ENCODE measurements at regions not wholly inside any gene's neighbourhood (a gene's known extent, or its start where the extent isn't known, plus 50 kb on each side); places are given as distances from the start of the nearest gene placed in this dataset.

DNA sequence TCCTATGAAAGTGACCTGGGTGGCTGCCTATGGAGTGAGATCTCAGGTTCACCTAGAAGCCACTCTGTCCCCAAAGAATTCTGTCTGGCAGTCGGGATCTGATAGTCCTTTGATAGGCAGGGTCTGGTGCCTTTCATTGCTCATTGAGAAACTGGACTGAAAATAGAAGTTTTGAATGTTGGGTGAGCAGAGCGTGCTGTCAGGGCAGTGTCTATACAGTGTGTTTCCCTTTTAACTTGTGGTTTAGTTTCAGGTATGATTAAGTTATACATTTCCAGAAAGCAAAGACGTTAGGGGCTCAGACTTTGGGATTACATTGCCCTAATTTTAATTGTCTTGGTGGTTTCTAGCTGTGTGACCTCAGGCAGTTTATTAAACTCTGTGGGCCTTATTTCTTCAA, 111.3 kb upstream of the PAX6 start:
- in situ Hi-C loops (cut with MboI; ENCODE audit: low pct_unique_long_range_greater_than_20kb, low sequenced_read_pairs, unreplicated experiment): no loop called here
- TF ChIP-seq, protein P1, sequence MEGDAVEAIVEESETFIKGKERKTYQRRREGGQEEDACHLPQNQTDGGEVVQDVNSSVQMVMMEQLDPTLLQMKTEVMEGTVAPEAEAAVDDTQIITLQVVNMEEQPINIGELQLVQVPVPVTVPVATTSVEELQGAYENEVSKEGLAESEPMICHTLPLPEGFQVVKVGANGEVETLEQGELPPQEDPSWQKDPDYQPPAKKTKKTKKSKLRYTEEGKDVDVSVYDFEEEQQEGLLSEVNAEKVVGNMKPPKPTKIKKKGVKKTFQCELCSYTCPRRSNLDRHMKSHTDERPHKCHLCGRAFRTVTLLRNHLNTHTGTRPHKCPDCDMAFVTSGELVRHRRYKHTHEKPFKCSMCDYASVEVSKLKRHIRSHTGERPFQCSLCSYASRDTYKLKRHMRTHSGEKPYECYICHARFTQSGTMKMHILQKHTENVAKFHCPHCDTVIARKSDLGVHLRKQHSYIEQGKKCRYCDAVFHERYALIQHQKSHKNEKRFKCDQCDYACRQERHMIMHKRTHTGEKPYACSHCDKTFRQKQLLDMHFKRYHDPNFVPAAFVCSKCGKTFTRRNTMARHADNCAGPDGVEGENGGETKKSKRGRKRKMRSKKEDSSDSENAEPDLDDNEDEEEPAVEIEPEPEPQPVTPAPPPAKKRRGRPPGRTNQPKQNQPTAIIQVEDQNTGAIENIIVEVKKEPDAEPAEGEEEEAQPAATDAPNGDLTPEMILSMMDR (IDR thresholded peaks at IDR 0.05; ENCODE audit: extremely low read depth, insufficient read depth, missing control alignments): no peak
- no peak for DNase-seq (ENCODE audit: low spot score)

DNA sequence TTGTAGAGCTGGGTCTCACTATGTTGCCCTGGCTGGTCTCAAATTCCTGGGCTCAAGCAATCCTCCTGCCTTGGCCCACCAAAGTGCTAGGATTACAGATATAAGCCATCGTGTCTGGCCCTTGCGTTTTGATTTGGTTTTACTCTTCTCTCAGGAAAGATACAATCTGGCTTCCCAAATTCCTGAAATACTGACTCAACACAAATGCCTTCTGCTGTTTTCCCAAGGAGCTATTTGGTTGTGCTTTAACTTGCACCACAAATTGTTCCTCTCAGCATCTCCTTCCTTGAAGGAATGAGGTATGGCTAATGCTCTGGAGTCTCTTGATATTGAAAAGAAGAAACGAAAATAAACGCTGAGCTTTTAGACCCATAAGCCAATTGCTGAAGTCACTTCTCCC, 110.0 kb upstream of the PAX6 start:
- DNase-seq (ENCODE audit: low spot score): no peak
- in situ Hi-C loops (cut with MboI; ENCODE audit: low pct_unique_long_range_greater_than_20kb, low sequenced_read_pairs, unreplicated experiment): no loop called here
- TF ChIP-seq, protein P1 (IDR thresholded peaks at IDR 0.05; ENCODE audit: extremely low read depth, insufficient read depth, missing control alignments): no peak

DNA sequence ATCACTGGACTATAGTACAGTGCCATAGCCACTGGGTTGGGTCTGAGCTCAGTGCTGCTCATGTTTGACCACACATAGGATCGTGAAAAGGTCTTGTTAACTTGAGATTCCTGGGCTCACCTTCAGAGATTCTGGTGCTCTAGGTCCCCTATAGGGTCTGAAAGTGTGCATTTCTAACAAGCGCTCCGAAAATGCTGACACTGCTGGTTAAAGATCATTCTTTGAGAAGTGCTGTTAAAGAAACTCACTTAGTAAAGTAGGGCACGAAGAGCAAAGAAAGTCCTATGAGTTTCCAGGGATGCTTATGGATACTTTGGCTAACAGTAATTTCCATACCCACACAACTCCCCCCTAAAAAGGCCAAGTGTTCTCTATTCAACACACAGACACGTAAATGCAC, 108.1 kb upstream of the PAX6 start:
- in situ Hi-C loops (cut with MboI; ENCODE audit: low pct_unique_long_range_greater_than_20kb, low sequenced_read_pairs, unreplicated experiment): no loop called here
- DNase-seq (ENCODE audit: low spot score): no peak
- TF ChIP-seq, protein P1 (IDR thresholded peaks at IDR 0.05; ENCODE audit: extremely low read depth, insufficient read depth, missing control alignments): no peak

DNA sequence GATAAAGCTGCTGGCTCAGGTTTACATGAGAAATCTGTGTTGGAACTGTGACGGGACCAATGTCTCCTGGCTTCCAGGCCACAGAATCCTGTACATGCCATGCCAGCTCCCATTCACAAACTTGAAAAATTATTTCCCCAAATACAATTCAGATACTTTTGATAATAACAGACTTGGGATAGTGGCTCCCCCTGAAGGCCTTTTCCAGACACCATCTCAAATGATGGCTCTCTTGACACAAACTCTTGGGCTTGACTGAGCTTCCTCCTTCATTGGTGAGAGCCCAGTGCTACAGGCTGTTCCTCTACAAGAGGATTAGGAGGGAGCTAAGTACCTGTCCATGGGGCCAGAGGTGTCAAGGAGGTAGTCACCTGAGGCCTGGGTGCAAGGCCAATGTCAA, 104.7 kb upstream of the PAX6 start:
- TF ChIP-seq, protein P1 (IDR thresholded peaks at IDR 0.05; ENCODE audit: extremely low read depth, insufficient read depth, missing control alignments): no peak
- DNase-seq (ENCODE audit: low spot score): no peak
- in situ Hi-C loops (cut with MboI; ENCODE audit: low pct_unique_long_range_greater_than_20kb, low sequenced_read_pairs, unreplicated experiment): no loop called here

DNA sequence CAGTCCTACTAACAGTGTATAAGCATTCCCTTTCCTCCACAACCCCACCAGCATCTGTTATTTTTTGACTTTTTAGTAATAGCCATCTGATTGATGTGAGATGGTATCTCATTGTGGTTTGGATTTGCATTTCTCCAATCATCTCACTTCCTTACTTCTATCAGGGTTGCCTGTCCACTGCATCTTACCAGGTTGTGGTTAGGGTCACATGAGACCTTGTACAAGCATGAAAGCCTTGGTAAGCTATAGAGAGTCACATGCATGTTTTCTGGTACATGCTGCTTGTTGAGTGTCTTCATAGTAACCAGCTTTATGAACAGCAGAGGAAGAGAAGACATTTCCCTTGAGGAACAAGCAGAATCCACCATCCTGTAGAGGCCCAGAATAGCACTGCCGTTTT, 102.9 kb upstream of the PAX6 start:
- in situ Hi-C loops (cut with MboI; ENCODE audit: low pct_unique_long_range_greater_than_20kb, low sequenced_read_pairs, unreplicated experiment): no loop called here
- DNase-seq (ENCODE audit: low spot score): no peak
- TF ChIP-seq, protein P1 (IDR thresholded peaks at IDR 0.05; ENCODE audit: extremely low read depth, insufficient read depth, missing control alignments): no peak

DNA sequence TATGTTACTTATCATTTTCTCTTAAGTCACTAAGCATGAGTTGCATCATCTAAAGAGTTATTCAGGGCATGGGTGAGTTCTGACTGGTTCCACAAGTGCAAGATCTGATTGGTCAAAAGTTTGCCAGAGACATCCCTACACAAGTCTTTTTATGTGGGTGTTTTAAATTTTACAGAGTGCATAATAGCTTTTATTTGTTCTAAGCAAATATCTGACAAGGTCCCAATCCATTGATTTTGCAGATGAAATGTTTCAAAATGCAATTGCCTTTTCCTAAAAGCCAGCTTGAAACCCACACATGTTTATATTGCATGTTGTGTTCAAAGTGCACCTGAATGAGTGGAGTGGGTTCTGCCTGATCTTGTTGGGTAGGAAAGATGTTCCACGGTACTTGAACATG, 101.7 kb upstream of the PAX6 start:
- no peak for DNase-seq (ENCODE audit: low spot score)
- in situ Hi-C loops (cut with MboI; ENCODE audit: low pct_unique_long_range_greater_than_20kb, low sequenced_read_pairs, unreplicated experiment): no loop called here
- TF ChIP-seq, protein P1 (IDR thresholded peaks at IDR 0.05; ENCODE audit: extremely low read depth, insufficient read depth, missing control alignments): no peak
